LHCN-M2 (cell line): ENCODE measurements at regions not wholly inside any gene's neighbourhood (a gene's known extent, or its start where the extent isn't known, plus 50 kb on each side); places are given as distances from the start of the nearest gene placed in this dataset.
A peak's percentile ranks its signal among the peaks of the same experiment; 100 is the strongest.
"Not testable (repeated sequence)": the region's sequence is repeated elsewhere in the genome, so short reads cannot be mapped to it uniquely, and the experiment has no call there.

ENCODE experiments used
- DNase-seq: peaks from one replicate; pipeline ENCODE4 v3.0.0-alpha.2; 2012; ENCODE audit warnings: low read depth

GRCh38 chr11:87971354-87971753 lies 203.9 kb downstream of the RAB38 start:
- DNase-seq = no peak

GRCh38 chr11:87970762-87971161 lies 204.5 kb downstream of the RAB38 start:
- DNase-seq = no peak

GRCh38 chr11:87967459-87967858 lies 207.8 kb downstream of the RAB38 start:
- DNase-seq = no peak

GRCh38 chr11:87966694-87967093 lies 208.5 kb downstream of the RAB38 start:
- DNase-seq = no peak

- DNase-seq = no peak
These were observed 209.0 kb downstream of the RAB38 start for GRCh38 chr11:87966216-87966615.

- DNase-seq = no peak
These were observed 213.6 kb downstream of the RAB38 start for GRCh38 chr11:87961606-87962005.

- DNase-seq = no peak
These were observed 217.3 kb downstream of the RAB38 start for GRCh38 chr11:87957961-87958360.

- DNase-seq = no peak
These were observed 220.8 kb downstream of the RAB38 start for GRCh38 chr11:87954476-87954875.

- no peak for DNase-seq
These were observed 232.5 kb downstream of the RAB38 start for GRCh38 chr11:87942786-87943185.

GRCh38 chr11:87934182-87934581 lies 241.1 kb downstream of the RAB38 start:
- DNase-seq = no peak

- peak; percentile 4 for DNase-seq
These were observed 248.8 kb downstream of the RAB38 start for GRCh38 chr11:87926250-87926970.

- no peak for DNase-seq
These were observed 251.1 kb downstream of the RAB38 start for GRCh38 chr11:87924125-87924524.

GRCh38 chr11:87917111-87917510 lies 258.1 kb downstream of the RAB38 start:
- no peak for DNase-seq

GRCh38 chr11:87909178-87909577 lies 266.1 kb downstream of the RAB38 start:
- no peak for DNase-seq

GRCh38 chr11:87908086-87908485 lies 267.2 kb downstream of the RAB38 start:
- no peak for DNase-seq

GRCh38 chr11:87903345-87903744 lies 271.9 kb downstream of the RAB38 start:
- no peak for DNase-seq

- DNase-seq = no peak
These were observed 273.9 kb downstream of the RAB38 start for GRCh38 chr11:87901341-87901740.

- DNase-seq = no peak
These were observed 277.3 kb downstream of the RAB38 start for GRCh38 chr11:87897921-87898320.

GRCh38 chr11:87897071-87897470 lies 278.2 kb downstream of the RAB38 start:
- no peak for DNase-seq

GRCh38 chr11:87894961-87895360 lies 280.3 kb downstream of the RAB38 start:
- no peak for DNase-seq

GRCh38 chr11:87892291-87892690 lies 283.0 kb downstream of the RAB38 start:
- no peak for DNase-seq

- no peak for DNase-seq
These were observed 286.1 kb downstream of the RAB38 start for GRCh38 chr11:87889126-87889525.

- DNase-seq = not testable (repeated sequence)
These were observed 290.2 kb downstream of the RAB38 start for GRCh38 chr11:87885084-87885483.

- peak; percentile 28 for DNase-seq
These were observed 296.1 kb downstream of the RAB38 start for GRCh38 chr11:87879118-87879517.
